HL-60 (cell line): ENCODE measurements at regions not wholly inside any gene's neighbourhood (a gene's known extent, or its start where the extent isn't known, plus 50 kb on each side); places are given as distances from the start of the nearest gene placed in this dataset.

Source experiments
- DNase-seq, 2 experiments: peaks; one replicate each; pipeline ENCODE4 v3.0.0-alpha.2; 2010 to 2020; ENCODE audit warnings: low read depth in 1 of 2, low spot score in 1 of 2
- H3K27ac ChIP-seq: fragments of 250-450 bp; sonication (Bioruptor Pico); replicated peaks from 2 replicates; pipeline ENCODE4 v1.5.1; 2020; ENCODE audit warnings: mild to moderate bottlenecking, moderate library complexity
- H3K27me3 ChIP-seq: fragments of 250-450 bp; sonication (Bioruptor Pico); 2 replicates; pipeline ENCODE4 v1.5.1; 2021; ENCODE audit warnings: mild to moderate bottlenecking, moderate library complexity; ENCODE audit not compliant: insufficient read depth, poor library complexity, severe bottlenecking
- H3K4me3 ChIP-seq: replicated peaks from 2 replicates; pipeline ENCODE4 v1.5.1; 2011; ENCODE audit warnings: mild to moderate bottlenecking, control low read depth, low read length; ENCODE audit not compliant: insufficient read depth
- CTCF ChIP-seq: IDR thresholded peaks from one replicate; pipeline ENCODE4 v1.5.1; 2011; ENCODE audit warnings: low read length, control low read depth, inconsistent platforms; ENCODE audit not compliant: insufficient read depth
- GABPA ChIP-seq: IDR thresholded peaks from 2 replicates; pipeline ENCODE4 v1.6.1; 2012; ENCODE audit warnings: low read depth
- POLR2AphosphoS5 ChIP-seq: IDR thresholded peaks from 2 replicates; pipeline ENCODE4 v1.6.1; 2012; ENCODE audit warnings: low read depth
- SPI1 ChIP-seq: IDR thresholded peaks from 2 replicates; pipeline ENCODE4 v1.6.1; 2012; ENCODE audit warnings: low read depth, mild to moderate bottlenecking, borderline replicate concordance
- TF ChIP-seq, protein P1 (sequence below): IDR thresholded peaks from 2 replicates; pipeline ENCODE4 v1.6.1; 2012; ENCODE audit warnings: low read depth; ENCODE audit not compliant: insufficient replicate concordance

- TF ChIP-seq SPI1 (no peak), GABPA (no peak), POLR2AphosphoS5 (no peak), CTCF (no peak)
- TF ChIP-seq, protein P1, sequence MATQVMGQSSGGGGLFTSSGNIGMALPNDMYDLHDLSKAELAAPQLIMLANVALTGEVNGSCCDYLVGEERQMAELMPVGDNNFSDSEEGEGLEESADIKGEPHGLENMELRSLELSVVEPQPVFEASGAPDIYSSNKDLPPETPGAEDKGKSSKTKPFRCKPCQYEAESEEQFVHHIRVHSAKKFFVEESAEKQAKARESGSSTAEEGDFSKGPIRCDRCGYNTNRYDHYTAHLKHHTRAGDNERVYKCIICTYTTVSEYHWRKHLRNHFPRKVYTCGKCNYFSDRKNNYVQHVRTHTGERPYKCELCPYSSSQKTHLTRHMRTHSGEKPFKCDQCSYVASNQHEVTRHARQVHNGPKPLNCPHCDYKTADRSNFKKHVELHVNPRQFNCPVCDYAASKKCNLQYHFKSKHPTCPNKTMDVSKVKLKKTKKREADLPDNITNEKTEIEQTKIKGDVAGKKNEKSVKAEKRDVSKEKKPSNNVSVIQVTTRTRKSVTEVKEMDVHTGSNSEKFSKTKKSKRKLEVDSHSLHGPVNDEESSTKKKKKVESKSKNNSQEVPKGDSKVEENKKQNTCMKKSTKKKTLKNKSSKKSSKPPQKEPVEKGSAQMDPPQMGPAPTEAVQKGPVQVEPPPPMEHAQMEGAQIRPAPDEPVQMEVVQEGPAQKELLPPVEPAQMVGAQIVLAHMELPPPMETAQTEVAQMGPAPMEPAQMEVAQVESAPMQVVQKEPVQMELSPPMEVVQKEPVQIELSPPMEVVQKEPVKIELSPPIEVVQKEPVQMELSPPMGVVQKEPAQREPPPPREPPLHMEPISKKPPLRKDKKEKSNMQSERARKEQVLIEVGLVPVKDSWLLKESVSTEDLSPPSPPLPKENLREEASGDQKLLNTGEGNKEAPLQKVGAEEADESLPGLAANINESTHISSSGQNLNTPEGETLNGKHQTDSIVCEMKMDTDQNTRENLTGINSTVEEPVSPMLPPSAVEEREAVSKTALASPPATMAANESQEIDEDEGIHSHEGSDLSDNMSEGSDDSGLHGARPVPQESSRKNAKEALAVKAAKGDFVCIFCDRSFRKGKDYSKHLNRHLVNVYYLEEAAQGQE = no peak
- DNase-seq = no peak
- H3K4me3 ChIP-seq = no peak overlapping the region
- H3K27me3 ChIP-seq = no peaks in the 10 kb centered on the region
- H3K27ac ChIP-seq = no peak overlapping the region
Observed at GRCh38 chr18:11368020-11368419, 218.7 kb upstream of the PIEZO2 start.

GRCh38 chr18:11367351-11367750 is 218.0 kb upstream of the PIEZO2 start:
- H3K27ac ChIP-seq = no peak overlapping the region
- peaks cover 2% of the 10 kb centered on the region for H3K27me3 ChIP-seq
- no peak for DNase-seq
- TF ChIP-seq, protein P1 = no peak
- no peak overlapping the region for H3K4me3 ChIP-seq

- TF ChIP-seq POLR2AphosphoS5 (no peak), GABPA (no peak), CTCF (no peak), SPI1 (no peak)
- TF ChIP-seq, protein P1 = no peak
- peaks cover 3% of the 10 kb centered on the region for H3K27me3 ChIP-seq
- no peak overlapping the region for H3K27ac ChIP-seq
- no peak for DNase-seq
- H3K4me3 ChIP-seq = no peak overlapping the region
Observed at GRCh38 chr18:11366410-11366809, 217.0 kb upstream of the PIEZO2 start.

DNA sequence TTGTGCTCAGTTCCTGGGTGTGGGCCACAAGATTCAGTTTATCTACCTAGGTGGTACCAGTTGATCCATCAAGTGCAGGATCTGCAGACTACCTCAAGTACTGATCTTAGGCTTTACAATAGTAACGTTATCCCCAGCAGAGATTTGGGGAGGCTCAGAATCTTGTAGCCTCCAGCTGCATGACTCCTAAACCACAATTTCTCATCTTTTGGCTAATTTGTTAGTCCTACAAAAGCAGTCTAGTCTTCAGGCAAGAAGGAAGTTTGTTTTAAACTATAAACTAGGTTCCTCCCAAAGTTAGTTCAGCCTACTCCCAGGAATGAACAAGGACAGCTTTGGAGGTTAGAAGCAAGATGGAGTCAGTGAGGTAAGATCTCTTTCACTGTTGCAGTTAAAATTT is 213.5 kb upstream of the PIEZO2 start:
- no peak for DNase-seq
- no peak overlapping the region for H3K27ac ChIP-seq
- TF ChIP-seq CTCF (no peak), GABPA (no peak), SPI1 (no peak), POLR2AphosphoS5 (no peak)
- TF ChIP-seq, protein P1 = no peak
- no peak overlapping the region for H3K4me3 ChIP-seq
- H3K27me3 ChIP-seq = peaks cover 3% of the 10 kb centered on the region
